Left forelimb (tissue), 1 donor: ENCODE measurements at regions not wholly inside any gene's neighbourhood (a gene's known extent, or its start where the extent isn't known, plus 50 kb on each side); places are given as distances from the start of the nearest gene placed in this dataset.
"Not testable (repeated sequence)": the region's sequence is repeated elsewhere in the genome, so short reads cannot be mapped to it uniquely, and the experiment has no call there.

ENCODE experiments used
- DNase-seq: peaks from one replicate; pipeline ENCODE4 v3.0.0-alpha.2; 2018; ENCODE audit warnings: low spot score

- not testable (repeated sequence) for DNase-seq
Observed at GRCh38 chr1:146715054-146715453, 223.1 kb upstream of the NBPF12 start.

DNA sequence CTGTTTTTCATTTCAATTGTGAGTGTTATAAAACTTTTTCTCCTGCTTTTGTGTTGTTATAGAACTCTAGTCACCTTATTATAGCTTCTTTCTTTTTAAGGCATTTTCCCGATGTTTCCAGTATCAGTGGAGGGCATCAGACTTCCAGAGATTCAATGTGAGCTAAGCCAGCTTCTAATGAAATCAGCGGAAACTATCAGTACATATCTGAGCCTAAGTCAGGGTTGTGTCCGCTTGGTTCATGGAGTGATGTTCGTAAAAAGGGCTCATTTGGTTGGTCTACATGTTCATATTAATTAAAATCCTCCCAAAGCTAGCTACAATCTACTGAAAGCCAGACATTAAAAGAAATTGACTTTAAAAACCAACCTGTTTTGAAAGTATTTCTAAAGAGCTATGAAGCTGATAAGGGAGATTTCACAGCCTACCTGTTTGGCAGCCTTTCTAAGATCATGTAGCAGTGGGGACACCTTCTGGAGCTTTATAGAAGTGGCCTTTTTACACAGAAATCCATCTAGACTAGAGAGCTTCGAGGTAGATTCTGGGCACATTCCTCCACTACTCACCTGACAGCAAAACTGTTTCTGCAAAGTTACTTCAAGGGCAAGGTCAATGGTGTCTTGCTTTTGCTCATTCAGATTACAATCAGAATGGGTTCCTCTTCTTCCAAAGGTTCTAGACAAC lies 227.1 kb upstream of the NBPF12 start:
- DNase-seq, result not testable (repeated sequence)

GRCh38 chr1:146709302-146709701 lies 228.8 kb upstream of the NBPF12 start:
- DNase-seq, result not testable (repeated sequence)

GRCh38 chr1:146704162-146704724 lies 233.9 kb upstream of the NBPF12 start:
- DNase-seq, result not testable (repeated sequence)

GRCh38 chr1:146701320-146701719 lies 236.8 kb upstream of the NBPF12 start:
- not testable (repeated sequence) for DNase-seq

GRCh38 chr1:146695388-146695787 lies 242.7 kb upstream of the NBPF12 start:
- DNase-seq, result not testable (repeated sequence)

DNA sequence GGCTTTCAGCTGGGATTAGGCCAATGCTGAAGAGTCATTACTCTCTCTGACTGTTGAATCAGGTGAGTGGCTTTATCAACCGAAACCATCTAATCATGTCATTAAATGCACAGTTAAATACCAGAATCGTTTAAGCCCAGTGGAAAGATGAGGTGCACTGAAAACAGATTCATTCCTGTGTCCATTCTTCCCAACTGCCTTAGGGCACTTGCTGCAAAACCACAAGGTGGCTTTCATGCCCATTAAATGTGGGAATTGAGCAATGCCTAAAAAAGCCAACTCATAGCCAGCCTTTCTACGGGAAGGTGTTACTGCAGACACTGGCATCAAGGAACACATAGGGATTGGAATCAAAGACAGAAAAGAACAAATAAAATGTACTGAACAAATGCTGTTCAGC lies 246.3 kb upstream of the NBPF12 start:
- not testable (repeated sequence) for DNase-seq

DNA sequence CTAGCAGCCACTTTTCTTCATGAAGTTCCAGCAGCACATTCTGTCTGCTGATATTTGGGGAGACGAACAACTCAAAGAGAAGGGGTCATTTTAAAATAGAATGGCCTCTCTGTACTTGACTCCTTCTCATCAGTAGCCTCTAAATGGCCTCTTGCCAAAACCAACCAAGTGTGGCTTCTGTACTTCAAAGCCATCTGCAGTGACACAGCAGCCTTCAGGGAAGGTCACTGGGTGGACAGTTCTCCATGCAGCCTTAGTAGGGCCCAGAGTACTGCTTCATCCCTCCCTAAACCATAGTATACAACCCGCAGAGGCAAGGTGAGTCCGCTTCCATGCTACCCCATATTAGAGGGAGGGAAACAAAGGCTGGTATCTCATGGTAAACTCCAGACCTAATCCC lies 249.2 kb upstream of the NBPF12 start:
- DNase-seq, result not testable (repeated sequence)

GRCh38 chr1:146686777-146687366 lies 251.3 kb upstream of the NBPF12 start:
- not testable (repeated sequence) for DNase-seq

- not testable (repeated sequence) for DNase-seq
Observed at GRCh38 chr1:146683126-146683429, 255.0 kb upstream of the NBPF12 start.

- DNase-seq, result not testable (repeated sequence)
Observed at GRCh38 chr1:146682227-146683125, 255.6 kb upstream of the NBPF12 start.

DNA sequence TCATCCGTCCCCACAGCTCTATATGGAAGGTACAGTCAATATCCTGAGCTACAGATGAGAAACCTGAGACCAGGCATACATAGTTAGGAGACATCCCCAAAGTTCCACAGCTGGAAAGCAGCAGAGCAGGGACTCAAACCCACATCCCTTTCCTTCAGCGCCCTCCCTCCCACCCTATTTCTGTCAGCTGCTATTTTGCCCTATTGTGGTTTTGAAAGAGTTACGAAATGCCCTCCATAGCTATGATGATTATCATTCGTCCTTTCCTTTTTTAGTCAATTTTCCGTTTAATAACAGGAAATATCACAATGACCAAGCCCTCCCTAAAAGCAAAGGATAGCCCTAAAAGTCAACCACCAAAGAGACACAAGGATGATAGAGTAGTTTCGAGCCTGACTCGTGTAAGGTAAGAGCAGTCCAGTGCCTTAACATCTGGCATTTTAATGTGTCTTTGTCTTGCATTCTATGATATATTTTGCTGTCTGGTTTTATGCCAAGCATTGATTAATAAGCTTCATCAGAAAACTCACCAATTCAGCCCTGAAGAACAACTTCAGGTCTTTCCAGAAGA lies 264.3 kb upstream of the NBPF12 start:
- DNase-seq, result not testable (repeated sequence)

DNA sequence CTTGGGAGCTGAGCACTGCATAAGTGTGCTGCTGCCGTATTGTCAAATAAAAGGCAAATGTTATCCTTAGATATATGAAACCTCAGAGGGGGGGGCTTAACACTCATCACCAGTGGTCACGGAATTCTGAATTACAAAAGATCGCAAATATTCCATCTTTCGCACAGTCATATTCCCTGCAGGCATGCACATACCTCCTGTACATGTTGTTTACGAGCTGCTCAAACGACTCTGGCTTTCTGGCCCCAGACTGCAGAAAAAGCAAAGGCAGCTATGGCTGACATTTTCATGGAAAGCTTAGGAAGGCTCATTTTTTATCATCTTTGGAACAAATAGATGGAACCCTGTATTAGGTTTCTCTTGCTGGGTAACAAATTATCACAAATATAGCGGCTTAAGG lies 265.5 kb upstream of the NBPF12 start:
- DNase-seq, result not testable (repeated sequence)

DNA sequence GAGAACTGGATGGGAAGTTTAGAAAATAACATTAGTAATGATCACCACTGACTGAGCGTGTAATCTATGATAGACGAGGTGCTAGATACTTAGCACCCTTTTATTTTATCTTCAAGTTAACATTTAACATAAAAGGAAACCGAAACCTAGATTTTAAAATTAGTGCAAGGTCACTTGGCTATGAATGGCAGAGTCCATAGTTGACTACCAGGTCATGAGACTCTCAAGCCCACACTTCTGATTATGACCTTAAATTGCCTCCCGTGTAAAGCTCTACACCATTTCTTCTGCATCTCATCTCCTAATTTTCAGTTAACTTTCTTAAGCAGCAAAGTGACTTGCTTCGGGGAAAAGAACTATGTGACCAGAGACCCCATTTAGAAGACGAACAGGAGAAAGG lies 266.5 kb upstream of the NBPF12 start:
- not testable (repeated sequence) for DNase-seq

DNA sequence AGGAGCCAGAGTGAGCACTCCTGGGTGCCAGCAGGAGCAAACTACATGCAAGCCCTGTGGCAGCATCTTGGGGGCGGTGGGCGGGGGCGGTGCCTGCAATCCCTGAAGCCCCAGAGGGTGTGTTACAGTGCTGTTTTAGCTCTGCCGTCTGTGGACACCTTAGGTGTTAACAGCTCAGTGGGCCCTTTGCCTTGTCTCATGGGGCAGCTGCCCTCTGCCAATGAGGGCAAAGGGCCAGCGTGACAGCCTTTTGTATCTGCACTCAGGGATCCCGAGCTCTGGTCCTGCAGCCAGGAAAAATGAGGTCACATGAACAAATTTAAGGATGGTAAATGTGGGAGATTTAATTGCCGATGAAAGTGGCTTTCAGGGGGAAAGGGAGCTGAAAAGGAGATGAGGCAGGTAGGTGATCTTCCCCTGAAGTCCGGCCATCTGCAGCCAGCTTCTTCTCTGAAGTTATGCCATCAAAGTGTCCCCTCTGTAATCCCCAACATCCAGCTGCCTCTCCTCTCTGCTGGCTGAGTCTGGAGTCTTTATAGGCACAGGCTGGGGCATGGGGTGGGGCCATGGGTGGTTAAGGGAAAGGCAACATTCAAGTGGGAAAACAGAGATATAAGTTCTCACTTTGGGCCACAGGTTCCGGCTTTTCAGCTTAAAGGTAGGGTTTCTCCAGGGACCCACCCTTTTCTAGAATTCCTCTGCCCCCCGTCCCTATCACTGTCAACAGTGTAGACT lies 267.1 kb upstream of the NBPF12 start:
- DNase-seq, result not testable (repeated sequence)

DNA sequence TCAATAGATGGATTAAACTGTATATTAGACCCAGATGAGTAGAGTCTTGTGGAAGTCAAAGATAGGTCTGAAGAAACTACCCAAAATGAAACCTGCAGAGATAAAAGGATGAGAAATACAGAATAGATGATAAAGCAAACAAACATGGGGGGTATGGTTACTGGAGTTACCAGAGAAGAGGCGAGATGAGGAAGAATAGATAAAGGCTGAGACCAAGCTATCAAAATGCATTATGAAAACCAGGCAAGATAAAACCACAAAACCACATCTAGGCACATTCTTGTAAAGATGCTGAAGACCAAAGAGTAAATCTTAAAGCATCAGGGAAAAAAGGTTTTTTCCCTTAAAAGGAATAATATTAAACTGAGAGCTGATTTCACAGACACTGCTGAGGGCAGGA lies 271.8 kb upstream of the NBPF12 start:
- DNase-seq, result not testable (repeated sequence)

DNA sequence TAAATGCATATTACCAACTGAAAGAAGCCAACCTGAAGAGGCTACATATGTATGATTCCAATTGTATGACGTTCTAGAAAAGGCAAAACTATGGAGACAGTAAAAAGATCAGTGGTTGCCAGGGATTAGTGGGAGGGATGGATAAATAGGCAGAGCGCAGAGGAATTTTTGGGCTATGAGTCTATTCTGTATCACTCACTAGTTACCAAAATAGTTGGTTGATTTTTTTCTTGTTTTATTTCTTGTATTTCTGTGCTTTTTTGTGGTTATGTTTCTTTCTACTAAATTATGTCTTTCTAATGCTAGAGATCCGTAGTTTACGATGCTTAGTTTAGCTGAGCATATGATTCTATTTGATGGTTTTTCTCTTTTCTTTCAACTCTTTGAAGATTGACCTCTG lies 277.9 kb upstream of the NBPF12 start:
- DNase-seq, result not testable (repeated sequence)

- DNase-seq, result not testable (repeated sequence)
Observed at GRCh38 chr1:146656356-146657060, 281.6 kb upstream of the NBPF12 start.

- not testable (repeated sequence) for DNase-seq
Observed at GRCh38 chr1:146654763-146655162, 283.4 kb upstream of the NBPF12 start.

DNA sequence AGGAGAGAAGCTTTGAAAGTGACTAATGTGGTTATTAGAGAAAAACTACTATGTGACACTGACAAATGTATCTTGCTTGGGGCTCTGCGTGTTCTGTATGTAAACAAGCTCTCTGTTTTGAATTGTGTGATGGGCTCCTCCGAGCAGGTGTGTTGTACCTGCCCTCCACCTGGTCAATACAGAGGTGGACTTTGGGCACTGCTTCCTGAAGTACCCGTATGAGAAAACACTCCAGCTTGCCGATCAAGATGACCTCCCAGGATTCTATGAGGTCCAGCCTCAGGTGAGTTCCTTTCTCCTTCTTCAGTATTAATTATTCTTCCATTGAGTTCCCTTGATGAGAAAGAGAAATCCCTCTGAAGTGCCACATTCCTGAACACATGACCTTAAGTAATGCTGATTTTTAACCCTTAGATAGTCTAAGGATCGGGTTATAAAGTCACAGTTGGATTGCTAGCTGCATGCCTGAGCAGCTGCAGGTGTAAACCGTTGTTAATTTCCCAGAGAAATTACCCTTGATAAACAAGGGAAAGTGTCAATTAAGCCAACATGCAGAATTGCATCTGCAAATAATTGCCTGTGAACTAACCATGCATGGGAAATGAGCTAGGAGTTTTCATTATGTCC lies 292.0 kb upstream of the NBPF12 start:
- not testable (repeated sequence) for DNase-seq
